H1 (cell line): ENCODE measurements at regions not wholly inside any gene's neighbourhood (a gene's known extent, or its start where the extent isn't known, plus 50 kb on each side); places are given as distances from the start of the nearest gene placed in this dataset.

ENCODE experiments used
- CTCF ChIA-PET: fragments of 300-600 bp; sonication (Branson Sonifier 250); formaldehyde crosslinking; loops from one replicate; lab custom pipeline; 2021; ENCODE audit not compliant: partially characterized antibody; lab: Charles Lee
- POLR2A ChIA-PET: fragments of 300-600 bp; sonication (Branson Sonifier 250); formaldehyde crosslinking; loops from one replicate; lab custom pipeline; 2021; ENCODE audit warnings: inconsistent platforms; ENCODE audit not compliant: partially characterized antibody; lab: Charles Lee
- DNase-seq, 2 experiments: peaks; one replicate each; pipeline versions ENCODE4 v3.0.0 to v3.0.0-alpha.2; 2010 to 2022; ENCODE audit warnings: low spot score in 2 of 2, low read depth in 1 of 2, mixed read lengths in 1 of 2
- FAIRE-seq: peaks from 2 replicates; lab custom pipeline; 2011; peaks lifted over from hg19 to GRCh38; lab: Jason Lieb, UNC
- H2AFZ ChIP-seq: 2 replicates; pipeline ENCODE4 v1.8.1; 2012; ENCODE audit warnings: low read length, inconsistent platforms
- H2AK5ac ChIP-seq: 2 replicates; pipeline ENCODE4 v1.6.1; 2013; ENCODE audit warnings: low read depth, low read length
- H2BK120ac ChIP-seq: replicated peaks from 2 replicates; pipeline ENCODE3; 2013; ENCODE audit warnings: low read depth, low read length, inconsistent platforms
- H2BK12ac ChIP-seq: 2 replicates; pipeline ENCODE4 v1.6.1; 2013; ENCODE audit warnings: low read depth, low read length
- H2BK15ac ChIP-seq: 2 replicates; pipeline ENCODE4 v1.6.1; 2013; ENCODE audit warnings: low read length
- H2BK20ac ChIP-seq: 2 replicates; pipeline ENCODE4 v1.6.1; 2013; ENCODE audit warnings: low read length
- H2BK5ac ChIP-seq: 2 replicates; pipeline ENCODE4 v1.6.1; 2013; ENCODE audit warnings: low read depth, low read length
- H3K14ac ChIP-seq: 2 replicates; pipeline ENCODE4 v1.6.1; 2013; ENCODE audit warnings: inconsistent platforms; ENCODE audit not compliant: insufficient read length
- H3K18ac ChIP-seq: 2 replicates; pipeline ENCODE4 v1.6.1; 2013; ENCODE audit warnings: low read length; ENCODE audit errors: extremely low read depth
- H3K23ac ChIP-seq: 2 replicates; pipeline ENCODE4 v1.6.1; 2013; ENCODE audit warnings: inconsistent platforms; ENCODE audit not compliant: insufficient read length
- H3K23me2 ChIP-seq: 2 replicates; pipeline ENCODE4 v1.6.1; 2013; ENCODE audit warnings: low read depth, low read length
- H3K27ac ChIP-seq: 2 replicates; pipeline ENCODE4 v1.6.1; 2011; ENCODE audit warnings: low read depth, low read length, inconsistent platforms
- H3K27me3 ChIP-seq, 4 experiments: replicated peaks in 1 of 4; 1 replicate in 1 of 4; 2 replicates in 3 of 4; pipeline versions ENCODE4 v1.6.1 to v1.8.1; 2011 to 2013; ENCODE audit warnings: low read length in 3 of 4, mild to moderate bottlenecking in 3 of 4, inconsistent platforms in 2 of 4, mixed read lengths in 2 of 4, moderate library complexity in 1 of 4; ENCODE audit not compliant: control insufficient read depth in 3 of 4, insufficient read depth in 3 of 4; ENCODE audit errors: extremely low read depth in 1 of 4
- H3K36me3 ChIP-seq, 4 experiments: 2 replicates each; pipeline versions ENCODE4 v1.6.1 to v1.8.1; 2011 to 2013; ENCODE audit warnings: mild to moderate bottlenecking in 4 of 4, low read length in 3 of 4, moderate library complexity in 2 of 4, control low read depth in 1 of 4, inconsistent platforms in 1 of 4; ENCODE audit not compliant: insufficient read depth in 4 of 4, control insufficient read depth in 2 of 4
- H3K4ac ChIP-seq: replicated peaks from 2 replicates; pipeline ENCODE3; 2013; ENCODE audit warnings: low read length, low read depth, mixed read lengths, inconsistent platforms; ENCODE audit not compliant: insufficient read length
- H3K4me1 ChIP-seq, 4 experiments: replicated peaks in 1 of 4; 1 replicate in 1 of 4; 2 replicates in 3 of 4; pipeline versions ENCODE4 v1.6.1 to v1.8.1; 2011 to 2013; ENCODE audit warnings: low read length in 3 of 4, inconsistent platforms in 2 of 4, mixed read lengths in 1 of 4; ENCODE audit not compliant: insufficient read depth in 4 of 4, control insufficient read depth in 3 of 4
- H3K4me2 ChIP-seq, 2 experiments: 2 replicates each; pipeline versions ENCODE4 v1.6.1 to v1.8.1; 2011 to 2013; ENCODE audit warnings: low read depth in 2 of 2, low read length in 2 of 2, control low read depth in 1 of 2, inconsistent platforms in 1 of 2, mild to moderate bottlenecking in 1 of 2; ENCODE audit not compliant: insufficient read depth in 1 of 2
- H3K4me3 ChIP-seq, 4 experiments: fragments of 200-600, 300-600 bp in 1 of 4; sonication (generic), shearing (Covaris generic), sonication (Bioruptor Twin) in 1 of 4; 2 replicates each; pipeline versions ENCODE4 v1.5.1 to v1.8.1; 2011 to 2016; ENCODE audit warnings: low read length in 4 of 4, low read depth in 3 of 4, control low read depth in 2 of 4, inconsistent platforms in 2 of 4, mild to moderate bottlenecking in 2 of 4, mixed read lengths in 1 of 4, moderate library complexity in 1 of 4; ENCODE audit not compliant: insufficient read depth in 2 of 4; ENCODE audit errors: extremely low read depth in 1 of 4
- H3K56ac ChIP-seq: replicated peaks from 2 replicates; pipeline ENCODE3; 2013; ENCODE audit warnings: low read depth, mild to moderate bottlenecking, mixed read lengths, low read length, inconsistent platforms; ENCODE audit not compliant: insufficient read length
- H3K79me1 ChIP-seq: 2 replicates; pipeline ENCODE4 v1.6.1; 2013; ENCODE audit warnings: low read depth, low read length, control low read depth
- H3K79me2 ChIP-seq, 2 experiments: 2 replicates each; pipeline versions ENCODE4 v1.6.1 to v1.8.1; 2012 to 2013; ENCODE audit warnings: low read length in 2 of 2, mild to moderate bottlenecking in 2 of 2, inconsistent platforms in 1 of 2; ENCODE audit not compliant: insufficient read depth in 2 of 2, control insufficient read depth in 1 of 2
- H3K9ac ChIP-seq, 4 experiments: replicated peaks in 1 of 4; 1 replicate in 1 of 4; 2 replicates in 3 of 4; pipeline versions ENCODE4 v1.6.1 to v1.8.1; 2011 to 2013; ENCODE audit warnings: low read depth in 3 of 4, low read length in 3 of 4, control low read depth in 2 of 4, mild to moderate bottlenecking in 2 of 4, moderate library complexity in 2 of 4, inconsistent platforms in 1 of 4; ENCODE audit errors: extremely low read depth in 1 of 4
- H3K9me3 ChIP-seq, 2 experiments: 2 replicates each; pipeline versions ENCODE4 v1.6.1 to v1.8.1; 2012 to 2013; ENCODE audit warnings: mild to moderate bottlenecking in 2 of 2, moderate library complexity in 2 of 2, control low read depth in 1 of 2, inconsistent platforms in 1 of 2, low read depth in 1 of 2, low read length in 1 of 2, mixed read lengths in 1 of 2; ENCODE audit not compliant: insufficient read depth in 2 of 2
- H4K20me1 ChIP-seq, 2 experiments: replicated peaks in 1 of 2; 2 replicates each; pipeline versions ENCODE3 to v1.8.1; 2011 to 2013; ENCODE audit warnings: inconsistent platforms in 2 of 2, low read length in 2 of 2, mild to moderate bottlenecking in 1 of 2; ENCODE audit not compliant: insufficient read depth in 2 of 2, control insufficient read depth in 1 of 2
- H4K5ac ChIP-seq: 2 replicates; pipeline ENCODE4 v1.6.1; 2013; ENCODE audit warnings: low read length, low read depth, mixed read lengths, inconsistent platforms; ENCODE audit not compliant: insufficient read length
- H4K8ac ChIP-seq: 2 replicates; pipeline ENCODE4 v1.8.0; 2013; ENCODE audit warnings: mild to moderate bottlenecking, moderate library complexity, low read length, inconsistent platforms; ENCODE audit not compliant: insufficient read depth; ENCODE audit errors: extremely low read depth
- H4K91ac ChIP-seq: replicated peaks from 2 replicates; pipeline ENCODE3; 2013; ENCODE audit warnings: low read length, mixed read lengths, inconsistent platforms; ENCODE audit not compliant: insufficient read length
- EZH2 ChIP-seq: fragments of 200-600 bp; sonication (generic); IDR thresholded peaks from 2 replicates; pipeline ENCODE4 v1.7.1; 2012; ENCODE audit warnings: low read depth, mild to moderate bottlenecking, moderate library complexity, low read length, inconsistent platforms; ENCODE audit not compliant: severe bottlenecking
- KDM4A ChIP-seq: IDR thresholded peaks from one replicate; pipeline ENCODE4 v1.7.1; 2012; ENCODE audit warnings: low read depth, mild to moderate bottlenecking, moderate library complexity, low read length, inconsistent platforms; ENCODE audit not compliant: severe bottlenecking
- NANOG ChIP-seq: IDR thresholded peaks from 2 replicates; pipeline ENCODE4 v1.6.1; 2011; ENCODE audit warnings: low read length, low read depth, mild to moderate bottlenecking, inconsistent platforms; ENCODE audit not compliant: insufficient read depth, poor library complexity, severe bottlenecking
- POU5F1 ChIP-seq: IDR thresholded peaks from 2 replicates; pipeline ENCODE4 v1.6.1; 2011; ENCODE audit warnings: low read depth, mild to moderate bottlenecking, low read length, moderate library complexity
- RNF2 ChIP-seq: fragments of 200-900, 300-1000 bp; sonication (generic); IDR thresholded peaks from 2 replicates; pipeline ENCODE4 v1.7.1; 2016; ENCODE audit warnings: borderline replicate concordance, low read depth, mild to moderate bottlenecking, antibody characterized with exemption, low read length; ENCODE audit not compliant: poor library complexity, severe bottlenecking; ENCODE audit errors: missing control alignments
- ZNF274 ChIP-seq: IDR thresholded peaks from 2 replicates; pipeline ENCODE4 v1.7.0; 2012; ENCODE audit warnings: low read length, borderline replicate concordance; ENCODE audit errors: extremely low read depth
- WGBS, 2 experiments: shearing (Covaris generic) in 1 of 2; methylation state at CpG; one replicate each; pipeline versions ENCODE4 v1.1.6 to v1.1.7; 2013 to 2015; ENCODE audit warnings: low lambda C conversion rate in 2 of 2, mixed read lengths in 2 of 2, inconsistent platforms in 1 of 2, low coverage in 1 of 2, missing lambda C conversion rate in 1 of 2; ENCODE audit not compliant: insufficient replicate concordance in 2 of 2, insufficient coverage in 1 of 2, insufficient read length in 1 of 2; ENCODE audit errors: extremely low coverage in 1 of 2, missing lambda C conversion rate in 1 of 2; 5-methylcytosine and 5-hydroxymethylcytosine counted together
- TF ChIP-seq, protein P1 (sequence below), 3 experiments: IDR thresholded peaks; 1 replicate in 2 of 3; 2 replicates in 1 of 3; pipeline versions ENCODE4 v1.5.1 to v1.6.1; 2011; ENCODE audit warnings: low read length in 3 of 3, mild to moderate bottlenecking in 3 of 3, inconsistent platforms in 2 of 3, low read depth in 1 of 3, moderate library complexity in 1 of 3; ENCODE audit not compliant: insufficient read depth in 1 of 3; ENCODE audit errors: control extremely low read depth in 1 of 3

GRCh38 chr1:106393046-106393445, 663.4 kb upstream of the PRMT6 start:
- H2AK5ac ChIP-seq: no peak overlapping the region
- H3K23ac ChIP-seq: no peak overlapping the region
- ChIA-PET CTCF (no interaction called here), POLR2A (no interaction called here)
- H4K20me1 ChIP-seq: no peaks in the 10 kb centered on the region
- FAIRE-seq (no peak), DNase-seq (no peak)
- H3K4ac ChIP-seq: no peak overlapping the region
- no peaks in the 10 kb centered on the region for H3K79me1 ChIP-seq
- H3K4me3 ChIP-seq: no peak overlapping the region
- no peak overlapping the region for H2BK5ac ChIP-seq
- H2BK15ac ChIP-seq: no peak overlapping the region
- H3K4me1 ChIP-seq: no peaks in the 10 kb centered on the region
- no peak overlapping the region for H2BK20ac ChIP-seq
- no peak overlapping the region for H3K9ac ChIP-seq
- H3K18ac ChIP-seq: no peak overlapping the region
- H3K23me2 ChIP-seq: no peaks in the 10 kb centered on the region; the same call in 1 of the 2 replicates
- no peak overlapping the region for H3K56ac ChIP-seq
- WGBS, 2 experiments: 100% methylated on average over 1 of the region's 1 CpG; no CpG with 5 or more reads in 1 of the 2 experiments
- no peak overlapping the region for H3K4me2 ChIP-seq
- no peak overlapping the region for H2BK120ac ChIP-seq
- no peaks in the 10 kb centered on the region for H3K9me3 ChIP-seq
- H3K27me3 ChIP-seq: no peaks in the 10 kb centered on the region
- no peak overlapping the region for H3K27ac ChIP-seq
- H3K14ac ChIP-seq: no peak overlapping the region
- H2BK12ac ChIP-seq: no peak overlapping the region
- H3K36me3 ChIP-seq: no peaks in the 10 kb centered on the region
- H4K91ac ChIP-seq: no peak overlapping the region
- H3K79me2 ChIP-seq: no peaks in the 10 kb centered on the region
- no peak overlapping the region for H4K5ac ChIP-seq
- no peak overlapping the region for H2AFZ ChIP-seq
- H4K8ac ChIP-seq: no peak overlapping the region
- TF ChIP-seq EZH2 (no peak), RNF2 (no peak), NANOG (no peak), POU5F1 (no peak), ZNF274 (no peak), KDM4A (no peak)
- TF ChIP-seq, protein P1, sequence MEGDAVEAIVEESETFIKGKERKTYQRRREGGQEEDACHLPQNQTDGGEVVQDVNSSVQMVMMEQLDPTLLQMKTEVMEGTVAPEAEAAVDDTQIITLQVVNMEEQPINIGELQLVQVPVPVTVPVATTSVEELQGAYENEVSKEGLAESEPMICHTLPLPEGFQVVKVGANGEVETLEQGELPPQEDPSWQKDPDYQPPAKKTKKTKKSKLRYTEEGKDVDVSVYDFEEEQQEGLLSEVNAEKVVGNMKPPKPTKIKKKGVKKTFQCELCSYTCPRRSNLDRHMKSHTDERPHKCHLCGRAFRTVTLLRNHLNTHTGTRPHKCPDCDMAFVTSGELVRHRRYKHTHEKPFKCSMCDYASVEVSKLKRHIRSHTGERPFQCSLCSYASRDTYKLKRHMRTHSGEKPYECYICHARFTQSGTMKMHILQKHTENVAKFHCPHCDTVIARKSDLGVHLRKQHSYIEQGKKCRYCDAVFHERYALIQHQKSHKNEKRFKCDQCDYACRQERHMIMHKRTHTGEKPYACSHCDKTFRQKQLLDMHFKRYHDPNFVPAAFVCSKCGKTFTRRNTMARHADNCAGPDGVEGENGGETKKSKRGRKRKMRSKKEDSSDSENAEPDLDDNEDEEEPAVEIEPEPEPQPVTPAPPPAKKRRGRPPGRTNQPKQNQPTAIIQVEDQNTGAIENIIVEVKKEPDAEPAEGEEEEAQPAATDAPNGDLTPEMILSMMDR (IDR thresholded peaks at IDR 0.05; ENCODE audit: control extremely low read depth in 1 of 3, insufficient read depth in 1 of 3, low read depth in 1 of 3, low read length in 3 of 3): no peak
